Central memory CD8-positive, alpha-beta T cell (primary cell): ENCODE measurements at regions not wholly inside any gene's neighbourhood (a gene's known extent, or its start where the extent isn't known, plus 50 kb on each side); places are given as distances from the start of the nearest gene placed in this dataset.

Source experiments
- ATAC-seq: fragments of 150-1000 bp; cut with Tn5 transposase; replicated peaks from 2 replicates; pipeline ENCODE4 v1.10.0; 2022; ENCODE audit warnings: mild to moderate bottlenecking, moderate FRiP score, moderate number of reproducible peaks; ENCODE audit not compliant: poor library complexity, severe bottlenecking; ENCODE audit errors: extremely low read depth
- DNase-seq, 2 donors: peaks; one replicate each; pipeline ENCODE4 v3.0.0; 2021; ENCODE audit warnings: low spot score in 2 of 2
- H3K27ac Mint-ChIP-seq: one replicate; pipeline ENCODE4 v1.8.0; 2022; ENCODE audit warnings: low read depth, mild to moderate bottlenecking, moderate library complexity, mixed read lengths
- H3K27me3 Mint-ChIP-seq: one replicate; pipeline ENCODE4 v1.8.0; 2022; ENCODE audit warnings: mixed read lengths
- H3K36me3 Mint-ChIP-seq: one replicate; pipeline ENCODE4 v1.8.0; 2022; ENCODE audit warnings: mild to moderate bottlenecking, moderate library complexity, mixed read lengths; ENCODE audit not compliant: insufficient read depth
- H3K4me1 Mint-ChIP-seq: one replicate; pipeline ENCODE4 v1.8.0; 2022; ENCODE audit warnings: mixed read lengths
- H3K4me3 Mint-ChIP-seq: one replicate; pipeline ENCODE4 v1.8.0; 2022; ENCODE audit warnings: mild to moderate bottlenecking, moderate library complexity, mixed read lengths
- H3K9me3 Mint-ChIP-seq: one replicate; pipeline ENCODE4 v1.8.0; 2022; ENCODE audit warnings: mixed read lengths

DNA sequence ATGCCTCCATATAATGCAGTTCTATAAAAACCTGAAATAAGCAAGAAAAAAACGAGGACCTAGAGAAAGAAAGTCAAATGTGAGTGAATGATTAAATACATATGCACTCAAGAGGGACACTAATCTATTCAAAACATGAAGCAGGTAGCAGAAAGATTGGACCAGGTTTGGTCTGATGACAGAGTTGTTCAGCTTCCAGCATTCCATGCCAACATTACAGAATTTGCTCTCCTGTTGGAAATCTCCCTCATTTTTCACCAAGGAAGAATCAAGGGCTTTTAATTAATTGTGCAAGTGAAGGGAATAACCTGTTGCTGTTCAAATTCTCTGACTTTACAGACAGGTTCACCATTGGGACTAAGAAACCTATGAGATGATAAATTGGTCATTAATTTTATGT, 379.0 kb upstream of the RASGEF1B start:
- DNase-seq = no peak
- H3K27me3 Mint-ChIP-seq = no peaks in the 10 kb centered on the region
- no peak for ATAC-seq
- no peaks in the 10 kb centered on the region for H3K4me1 Mint-ChIP-seq
- no peak overlapping the region for H3K4me3 Mint-ChIP-seq
- no peaks in the 10 kb centered on the region for H3K36me3 Mint-ChIP-seq
- H3K27ac Mint-ChIP-seq = no peak overlapping the region
- peaks cover 6% of the 10 kb centered on the region for H3K9me3 Mint-ChIP-seq

DNA sequence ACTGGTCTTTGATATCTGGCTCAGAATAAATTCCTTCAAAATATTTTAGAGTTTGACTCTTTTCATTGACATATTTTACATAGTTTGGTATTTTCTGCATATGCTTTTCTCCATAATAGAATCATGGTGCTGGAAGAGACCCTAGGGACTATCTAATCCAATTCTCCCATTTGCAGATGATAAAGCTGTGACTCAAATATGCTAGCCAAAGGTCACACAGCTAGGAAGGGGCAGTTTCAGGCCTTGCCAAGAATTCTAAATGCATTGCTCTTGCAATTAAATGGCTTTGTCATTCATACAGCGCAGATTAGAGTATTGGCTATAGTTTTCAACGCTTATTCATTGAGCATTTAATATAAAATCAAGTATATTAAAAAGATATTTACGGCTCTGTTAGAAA, 374.1 kb upstream of the RASGEF1B start:
- H3K27ac Mint-ChIP-seq = no peak overlapping the region
- no peaks in the 10 kb centered on the region for H3K27me3 Mint-ChIP-seq
- ATAC-seq (no peak), DNase-seq (no peak)
- no peaks in the 10 kb centered on the region for H3K9me3 Mint-ChIP-seq
- H3K36me3 Mint-ChIP-seq = no peaks in the 10 kb centered on the region
- H3K4me1 Mint-ChIP-seq = no peaks in the 10 kb centered on the region
- H3K4me3 Mint-ChIP-seq = no peak overlapping the region

DNA sequence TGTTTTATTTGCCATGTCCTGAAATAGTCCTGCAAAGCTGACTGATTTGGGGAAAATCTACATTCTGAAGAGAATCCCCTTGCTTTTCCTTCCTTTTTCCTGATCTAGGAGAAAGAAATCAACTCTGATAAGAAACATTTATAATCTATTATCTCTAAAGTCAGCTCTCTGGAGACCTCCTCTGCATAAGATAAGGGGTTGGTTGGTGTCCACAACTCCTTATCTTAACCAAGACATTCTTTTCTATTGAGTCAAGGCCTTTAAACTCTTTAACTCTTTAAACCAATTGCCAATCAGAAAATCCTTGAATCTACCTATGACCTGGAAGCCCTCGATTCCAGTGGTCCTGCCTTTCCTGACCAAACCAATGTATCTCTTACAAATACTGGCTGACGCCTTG, 373.6 kb upstream of the RASGEF1B start:
- no peak for DNase-seq
- no peaks in the 10 kb centered on the region for H3K9me3 Mint-ChIP-seq
- ATAC-seq = no peak
- H3K27ac Mint-ChIP-seq = no peak overlapping the region
- no peaks in the 10 kb centered on the region for H3K4me1 Mint-ChIP-seq
- H3K4me3 Mint-ChIP-seq = no peak overlapping the region
- no peaks in the 10 kb centered on the region for H3K36me3 Mint-ChIP-seq
- H3K27me3 Mint-ChIP-seq = no peaks in the 10 kb centered on the region

DNA sequence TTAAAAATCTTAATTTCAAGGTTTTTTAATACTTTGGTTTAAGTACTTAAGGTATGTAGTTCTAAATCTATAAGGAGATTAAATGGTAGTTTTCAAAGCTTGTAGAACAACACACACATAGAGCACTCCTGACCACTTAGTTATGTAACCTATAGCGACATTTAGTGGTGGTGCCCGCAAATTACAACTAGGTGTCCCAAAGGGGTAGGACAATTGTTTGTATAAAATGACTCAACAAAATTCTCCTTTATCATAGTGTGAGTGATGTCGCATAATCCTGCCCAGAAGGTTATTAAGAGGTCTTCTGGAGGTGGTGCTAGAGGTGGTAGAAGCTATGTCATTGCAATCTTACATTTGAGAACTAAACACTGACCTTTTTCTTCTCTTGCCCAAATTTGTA, 373.0 kb upstream of the RASGEF1B start:
- ATAC-seq = peak; percentile 80
- no peaks in the 10 kb centered on the region for H3K27me3 Mint-ChIP-seq
- DNase-seq = peak; percentile 60
- no peak overlapping the region for H3K4me3 Mint-ChIP-seq
- no peaks in the 10 kb centered on the region for H3K9me3 Mint-ChIP-seq
- H3K36me3 Mint-ChIP-seq = no peaks in the 10 kb centered on the region
- H3K27ac Mint-ChIP-seq = no peak overlapping the region
- H3K4me1 Mint-ChIP-seq = no peaks in the 10 kb centered on the region

DNA sequence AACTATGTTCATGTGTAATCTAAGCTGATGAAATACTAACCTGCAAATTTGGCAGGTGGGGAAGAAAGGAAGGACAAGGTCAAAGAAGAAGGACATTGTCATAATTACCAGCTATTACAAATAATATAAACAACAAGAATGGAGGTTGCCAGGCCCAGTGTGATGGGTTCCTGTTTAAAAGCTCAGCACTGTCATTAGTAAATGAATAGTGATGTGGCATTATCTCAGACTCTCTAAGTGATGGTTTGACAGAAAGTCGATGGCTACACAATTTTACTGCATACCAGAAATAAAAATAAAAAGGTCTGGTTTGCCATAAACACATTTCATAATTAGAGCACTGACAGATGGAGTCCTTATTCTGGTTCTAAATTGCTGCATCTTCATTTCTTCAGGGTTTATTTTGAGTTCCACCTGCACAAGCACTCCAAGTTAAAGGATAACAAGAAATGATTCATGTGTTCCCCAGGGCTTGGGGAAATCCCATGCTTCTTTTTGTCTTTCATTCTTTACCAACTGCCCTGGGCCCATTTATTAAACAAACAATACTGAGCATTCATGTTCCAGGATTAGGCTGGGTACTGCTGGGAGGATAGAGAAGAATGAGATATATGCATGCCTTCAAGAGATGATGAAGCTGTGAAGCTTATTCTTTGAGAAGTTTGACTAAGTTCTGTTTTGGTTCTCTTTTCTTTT, 367.8 kb upstream of the RASGEF1B start:
- Mint-ChIP-seq H3K9me3 (no peaks in the 10 kb centered on the region), H3K4me1 (no peaks in the 10 kb centered on the region), H3K36me3 (no peaks in the 10 kb centered on the region), H3K27me3 (no peaks in the 10 kb centered on the region), H3K27ac (no peak overlapping the region), H3K4me3 (no peak overlapping the region)
- ATAC-seq (no peak), DNase-seq (no peak)

DNA sequence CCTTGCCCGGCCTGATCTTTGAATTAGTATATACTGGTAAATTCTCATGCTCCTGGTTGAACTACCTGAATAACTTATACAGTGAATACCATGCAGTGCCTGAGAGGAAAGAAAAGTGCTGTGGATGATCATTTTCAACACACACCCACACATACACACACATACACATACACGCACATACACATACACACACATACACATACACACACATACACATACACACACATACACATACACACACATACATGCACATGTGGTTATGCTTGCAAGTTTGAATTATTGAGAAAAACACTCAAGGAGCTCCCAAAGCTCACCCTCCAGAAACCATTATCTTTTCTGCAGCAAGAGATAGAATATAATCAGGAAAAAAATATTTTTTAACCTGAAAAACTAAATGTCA, 366.9 kb upstream of the RASGEF1B start:
- Mint-ChIP-seq H3K4me1 (no peaks in the 10 kb centered on the region), H3K27me3 (no peaks in the 10 kb centered on the region), H3K27ac (no peak overlapping the region), H3K9me3 (no peaks in the 10 kb centered on the region), H3K4me3 (no peak overlapping the region), H3K36me3 (no peaks in the 10 kb centered on the region)
- DNase-seq (no peak), ATAC-seq (no peak)

- H3K27me3 Mint-ChIP-seq = no peaks in the 10 kb centered on the region
- DNase-seq = no peak
- no peaks in the 10 kb centered on the region for H3K36me3 Mint-ChIP-seq
- H3K9me3 Mint-ChIP-seq = no peaks in the 10 kb centered on the region
- H3K4me3 Mint-ChIP-seq = no peak overlapping the region
- H3K4me1 Mint-ChIP-seq = no peaks in the 10 kb centered on the region
- no peak for ATAC-seq
- no peak overlapping the region for H3K27ac Mint-ChIP-seq
Measured at GRCh38 chr4:81836716-81837115, 365.0 kb upstream of the RASGEF1B start.

DNA sequence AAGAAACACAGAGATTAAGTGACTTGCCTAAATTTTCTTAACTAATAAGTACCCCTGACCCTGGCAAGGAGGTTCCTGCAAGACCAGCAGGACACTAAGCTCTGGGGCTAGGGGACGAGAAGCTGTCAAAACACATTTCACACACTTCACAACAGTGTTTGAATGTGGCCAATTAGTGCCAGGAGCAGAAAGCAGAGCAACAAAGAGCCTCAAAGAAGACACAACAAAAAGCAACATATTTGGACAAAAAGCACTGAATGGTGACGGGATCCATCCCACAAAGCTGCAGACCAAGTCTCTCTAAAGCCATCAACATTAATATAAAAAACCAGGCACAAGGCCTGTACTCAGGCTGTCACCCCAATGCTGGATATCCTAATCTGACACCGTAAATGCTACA, 361.9 kb upstream of the RASGEF1B start:
- Mint-ChIP-seq H3K27ac (no peak overlapping the region), H3K9me3 (no peaks in the 10 kb centered on the region), H3K4me1 (no peaks in the 10 kb centered on the region), H3K27me3 (no peaks in the 10 kb centered on the region), H3K36me3 (no peaks in the 10 kb centered on the region), H3K4me3 (no peak overlapping the region)
- DNase-seq (no peak), ATAC-seq (no peak)

GRCh38 chr4:81828991-81829390, 357.3 kb upstream of the RASGEF1B start:
- Mint-ChIP-seq H3K27ac (no peak overlapping the region), H3K4me3 (no peak overlapping the region), H3K4me1 (no peaks in the 10 kb centered on the region), H3K36me3 (no peaks in the 10 kb centered on the region), H3K9me3 (no peaks in the 10 kb centered on the region), H3K27me3 (no peaks in the 10 kb centered on the region)
- ATAC-seq (no peak), DNase-seq (no peak)

GRCh38 chr4:81827577-81828202, 356.0 kb upstream of the RASGEF1B start:
- no peak for DNase-seq
- H3K9me3 Mint-ChIP-seq = no peaks in the 10 kb centered on the region
- no peak for ATAC-seq
- H3K4me1 Mint-ChIP-seq = no peaks in the 10 kb centered on the region
- H3K4me3 Mint-ChIP-seq = no peak overlapping the region
- no peak overlapping the region for H3K27ac Mint-ChIP-seq
- no peaks in the 10 kb centered on the region for H3K36me3 Mint-ChIP-seq
- H3K27me3 Mint-ChIP-seq = no peaks in the 10 kb centered on the region

DNA sequence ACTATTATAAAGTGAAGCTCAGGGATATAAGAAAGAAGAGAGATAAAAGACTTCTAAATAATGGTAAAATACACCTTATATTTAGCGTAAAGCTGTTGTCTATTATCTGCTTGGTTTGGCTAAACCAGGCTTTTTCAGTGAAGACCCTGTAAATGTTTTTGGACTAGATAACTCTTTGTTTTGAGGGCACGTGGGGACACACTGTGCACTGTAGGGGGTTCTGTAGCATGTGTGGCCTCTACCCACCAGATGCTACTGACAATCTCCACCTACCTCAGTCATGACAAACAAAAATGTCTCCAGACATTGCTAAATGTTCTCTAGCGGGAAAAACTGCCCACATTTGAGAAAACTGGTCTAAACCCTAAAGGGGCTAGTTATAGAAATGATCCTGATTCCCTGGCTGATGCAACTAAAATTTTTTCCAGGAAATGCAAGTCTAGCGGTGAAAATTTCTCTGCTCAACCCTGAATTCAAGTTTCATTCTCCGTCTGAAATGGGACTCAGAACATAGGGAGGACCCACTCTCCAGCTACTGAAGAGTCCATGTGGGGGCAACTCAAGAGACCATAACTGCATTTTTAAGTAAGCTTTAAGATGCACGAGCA, 355.2 kb upstream of the RASGEF1B start:
- H3K27ac Mint-ChIP-seq = no peak overlapping the region
- no peak for DNase-seq
- H3K9me3 Mint-ChIP-seq = no peaks in the 10 kb centered on the region
- no peaks in the 10 kb centered on the region for H3K4me1 Mint-ChIP-seq
- ATAC-seq = no peak
- no peak overlapping the region for H3K4me3 Mint-ChIP-seq
- no peaks in the 10 kb centered on the region for H3K27me3 Mint-ChIP-seq
- H3K36me3 Mint-ChIP-seq = no peaks in the 10 kb centered on the region

GRCh38 chr4:81826335-81826734, 354.6 kb upstream of the RASGEF1B start:
- Mint-ChIP-seq H3K9me3 (no peaks in the 10 kb centered on the region), H3K27me3 (peaks cover 4% of the 10 kb centered on the region), H3K4me1 (no peaks in the 10 kb centered on the region), H3K4me3 (no peak overlapping the region), H3K27ac (no peak overlapping the region), H3K36me3 (no peaks in the 10 kb centered on the region)
- no peak for DNase-seq
- ATAC-seq = no peak

DNA sequence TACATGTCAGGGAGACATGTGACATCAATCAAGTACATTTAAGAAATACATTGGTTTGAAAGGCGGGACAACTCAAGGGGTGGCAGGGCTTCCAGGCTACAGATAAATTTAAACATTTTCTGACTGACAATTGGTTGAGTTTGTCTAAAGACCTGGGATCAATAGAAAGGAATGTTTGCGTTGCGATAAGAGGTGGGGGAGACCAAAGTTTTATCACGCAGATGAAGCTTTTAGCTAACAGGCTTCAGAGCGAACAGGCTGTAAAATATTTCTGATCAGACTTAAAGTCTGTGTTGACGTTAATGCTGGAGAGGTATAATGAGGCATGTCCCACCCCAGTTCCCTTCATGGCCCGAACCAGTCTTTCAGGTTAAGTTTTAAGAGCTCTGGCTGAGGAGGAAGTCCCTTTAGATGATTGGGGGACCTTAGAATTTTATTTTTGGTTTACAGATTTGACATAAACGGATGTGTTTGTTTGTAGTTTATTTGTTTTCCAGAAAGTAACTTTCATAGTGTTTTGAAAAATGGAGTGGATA, 346.7 kb upstream of the RASGEF1B start:
- Mint-ChIP-seq H3K27me3 (peaks cover 56% of the 10 kb centered on the region), H3K4me3 (no peak overlapping the region), H3K9me3 (no peaks in the 10 kb centered on the region), H3K36me3 (no peaks in the 10 kb centered on the region), H3K4me1 (no peaks in the 10 kb centered on the region), H3K27ac (no peak overlapping the region)
- DNase-seq = no peak
- no peak for ATAC-seq
